NCI-H2171 treated with DMSO at 0.1 percent for 48 hours (cell line): ENCODE measurements at regions not wholly inside any gene's neighbourhood (a gene's known extent, or its start where the extent isn't known, plus 50 kb on each side); places are given as distances from the start of the nearest gene placed in this dataset.
"Not testable (repeated sequence)": the region's sequence is repeated elsewhere in the genome, so short reads cannot be mapped to it uniquely, and the experiment has no call there.

Experiments used
- DNase-seq: peaks from one replicate; lab custom pipeline; 2025; lab: John Stamatoyannopoulos, UW

- DNase-seq = not testable (repeated sequence)
These were observed 217.6 kb downstream of the IRX2 start for GRCh38 chr5:2533848-2534247.

GRCh38 chr5:2532809-2533208 lies 218.7 kb downstream of the IRX2 start:
- no peak for DNase-seq

GRCh38 chr5:2531318-2531717 lies 220.2 kb downstream of the IRX2 start:
- no peak for DNase-seq

- no peak for DNase-seq
These were observed 220.9 kb downstream of the IRX2 start for GRCh38 chr5:2530609-2531008.

GRCh38 chr5:2529371-2530092 lies 221.9 kb downstream of the IRX2 start:
- DNase-seq = no peak

- DNase-seq = peak; percentile 39
These were observed 226.1 kb downstream of the IRX2 start for GRCh38 chr5:2525351-2525750.

- no peak for DNase-seq
These were observed 226.9 kb downstream of the IRX2 start for GRCh38 chr5:2524620-2525019.

GRCh38 chr5:2523180-2523579 lies 228.3 kb downstream of the IRX2 start:
- DNase-seq = peak; percentile 68

- no peak for DNase-seq
These were observed 229.1 kb downstream of the IRX2 start for GRCh38 chr5:2522372-2522771.

- no peak for DNase-seq
These were observed 232.3 kb downstream of the IRX2 start for GRCh38 chr5:2519153-2519552.

- no peak for DNase-seq
These were observed 234.0 kb downstream of the IRX2 start for GRCh38 chr5:2517451-2517850.

GRCh38 chr5:2515180-2515764 lies 236.2 kb downstream of the IRX2 start:
- no peak for DNase-seq

- DNase-seq = peak; percentile 30
These were observed 237.0 kb downstream of the IRX2 start for GRCh38 chr5:2514484-2514883.

- DNase-seq = no peak
These were observed 239.8 kb downstream of the IRX2 start for GRCh38 chr5:2511706-2512105.

GRCh38 chr5:2511126-2511525 lies 240.4 kb downstream of the IRX2 start:
- DNase-seq = no peak

- no peak for DNase-seq
These were observed 241.9 kb downstream of the IRX2 start for GRCh38 chr5:2509527-2509926.

GRCh38 chr5:2508514-2508913 lies 243.0 kb downstream of the IRX2 start:
- DNase-seq = no peak

GRCh38 chr5:2507611-2508010 lies 243.9 kb downstream of the IRX2 start:
- no peak for DNase-seq

GRCh38 chr5:2506603-2507002 lies 244.9 kb downstream of the IRX2 start:
- no peak for DNase-seq

- no peak for DNase-seq
These were observed 246.3 kb downstream of the IRX2 start for GRCh38 chr5:2505217-2505616.

- no peak for DNase-seq
These were observed 248.4 kb downstream of the IRX2 start for GRCh38 chr5:2502970-2503594.

GRCh38 chr5:2499917-2500316 lies 251.6 kb downstream of the IRX2 start:
- no peak for DNase-seq

- DNase-seq = no peak
These were observed 254.6 kb downstream of the IRX2 start for GRCh38 chr5:2496891-2497290.

- no peak for DNase-seq
These were observed 255.4 kb downstream of the IRX2 start for GRCh38 chr5:2496126-2496525.
